ENCODE measurements at regions not wholly inside any gene's neighbourhood (a gene's known extent, or its start where the extent isn't known, plus 50 kb on each side); places are given as distances from the start of the nearest gene placed in this dataset.

DNA sequence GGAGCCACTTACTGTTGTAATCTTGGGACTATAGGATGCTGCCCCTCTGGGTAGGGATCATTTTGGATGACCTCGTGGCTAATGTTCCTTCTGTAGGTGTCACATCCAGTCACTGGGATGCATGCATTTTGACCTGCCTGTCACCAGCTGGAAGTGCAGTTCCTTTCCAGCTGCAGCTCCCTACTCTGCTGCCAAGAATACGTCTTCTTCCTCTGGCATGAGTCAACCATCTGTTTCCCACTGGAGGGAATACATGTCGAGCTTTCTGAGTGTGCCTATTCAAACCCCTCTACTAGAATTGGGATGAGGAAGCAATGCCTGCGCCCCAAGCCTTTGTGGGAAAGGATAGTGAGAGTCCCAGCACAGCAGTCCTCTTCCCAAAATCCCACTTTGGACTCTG, 415.5 kb upstream of the ADAMTS5 start:
- no peaks in the 10 kb centered on the region for H3K36me3 ChIP-seq (ENCODE audit: insufficient read depth, low read length, poor library complexity, severe bottlenecking)
- no peaks in the 10 kb centered on the region for H3K27me3 ChIP-seq (replicated peaks; ENCODE audit: insufficient read depth, low read depth, low read length, poor library complexity)
- H3K9me3 ChIP-seq (ENCODE audit: low read depth, low read length, poor library complexity, severe bottlenecking) = no peaks in the 10 kb centered on the region
- ChIA-PET CTCF (interaction anchor here (0.6 kb wide), 1 partner anchor 1362 kb away, joined by 3 read pairs; no protein-coding TSS in a partner anchor), POLR2A (ENCODE audit: low non-redundant PET) (no interaction called here)
- no peak for DNase-seq (ENCODE audit: low spot score)
- no peak overlapping the region for H3K27ac ChIP-seq (ENCODE audit: low read depth, low read length, poor library complexity, severe bottlenecking)
- TF ChIP-seq CTCF (conservative IDR thresholded peaks at IDR 0.05; ENCODE audit: low read depth, low read length) (no peak), EZH2 (IDR thresholded peaks at IDR 0.05; ENCODE audit: borderline replicate concordance, low read depth, low read length, poor library complexity, severe bottlenecking) (no peak)
- intact Hi-C loops (cut with micrococcal nuclease; ENCODE audit: unreplicated experiment) = no loop called here
- BruUV-seq (replicated peaks) = no TSS peak
- H3K4me1 ChIP-seq (ENCODE audit: insufficient read depth, low read length, poor library complexity, severe bottlenecking) = no peaks in the 10 kb centered on the region
- no peak overlapping the region for H3K4me3 ChIP-seq (ENCODE audit: low read depth, low read length, poor library complexity, severe bottlenecking)

DNA sequence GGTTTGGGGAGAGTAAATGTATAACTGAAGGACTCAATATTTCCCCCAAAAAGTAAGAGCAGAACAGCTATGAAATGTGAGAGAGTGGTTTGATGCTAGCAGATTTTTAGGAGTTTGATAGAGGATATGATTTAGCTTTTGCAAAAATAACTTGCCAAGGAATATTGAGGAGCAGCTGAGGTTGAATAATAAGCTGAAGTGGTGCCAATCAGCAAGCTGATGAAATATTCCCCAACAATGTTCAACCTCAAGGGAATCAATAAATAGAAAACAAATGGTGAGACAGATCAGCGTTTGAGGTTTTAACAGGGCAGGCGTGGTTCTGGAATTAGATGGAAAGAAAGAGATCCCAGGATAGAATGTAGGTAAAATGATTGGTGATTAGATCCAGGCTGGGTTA, 413.4 kb upstream of the ADAMTS5 start:
- ChIA-PET CTCF (no interaction called here), POLR2A (ENCODE audit: low non-redundant PET) (no interaction called here)
- H3K4me1 ChIP-seq (ENCODE audit: insufficient read depth, low read length, poor library complexity, severe bottlenecking) = no peaks in the 10 kb centered on the region
- H3K36me3 ChIP-seq (ENCODE audit: insufficient read depth, low read length, poor library complexity, severe bottlenecking) = no peaks in the 10 kb centered on the region
- TF ChIP-seq CTCF (conservative IDR thresholded peaks at IDR 0.05; ENCODE audit: low read depth, low read length) (no peak), EZH2 (IDR thresholded peaks at IDR 0.05; ENCODE audit: borderline replicate concordance, low read depth, low read length, poor library complexity, severe bottlenecking) (no peak)
- intact Hi-C loops (cut with micrococcal nuclease; ENCODE audit: unreplicated experiment) = no loop called here
- H3K27me3 ChIP-seq (replicated peaks; ENCODE audit: insufficient read depth, low read depth, low read length, poor library complexity) = no peaks in the 10 kb centered on the region
- H3K9me3 ChIP-seq (ENCODE audit: low read depth, low read length, poor library complexity, severe bottlenecking) = no peaks in the 10 kb centered on the region
- no peak overlapping the region for H3K27ac ChIP-seq (ENCODE audit: low read depth, low read length, poor library complexity, severe bottlenecking)
- no TSS peak for BruUV-seq (replicated peaks)
- no peak overlapping the region for H3K4me3 ChIP-seq (ENCODE audit: low read depth, low read length, poor library complexity, severe bottlenecking)
- no peak for DNase-seq (ENCODE audit: low spot score)

GRCh38 chr21:27379354-27379753, 412.5 kb upstream of the ADAMTS5 start:
- Histone ChIP-seq H3K27ac (ENCODE audit: low read depth, low read length, poor library complexity, severe bottlenecking) (no peak overlapping the region), H3K4me3 (ENCODE audit: low read depth, low read length, poor library complexity, severe bottlenecking) (no peak overlapping the region), H3K9me3 (ENCODE audit: low read depth, low read length, poor library complexity, severe bottlenecking) (no peaks in the 10 kb centered on the region), H3K36me3 (ENCODE audit: insufficient read depth, low read length, poor library complexity, severe bottlenecking) (no peaks in the 10 kb centered on the region), H3K27me3 (replicated peaks; ENCODE audit: insufficient read depth, low read depth, low read length, poor library complexity) (no peaks in the 10 kb centered on the region), H3K4me1 (ENCODE audit: insufficient read depth, low read length, poor library complexity, severe bottlenecking) (no peaks in the 10 kb centered on the region)
- DNase-seq (ENCODE audit: low spot score) = no peak
- intact Hi-C loops (cut with micrococcal nuclease; ENCODE audit: unreplicated experiment) = no loop called here
- ChIA-PET CTCF (no interaction called here), POLR2A (ENCODE audit: low non-redundant PET) (no interaction called here)
- no TSS peak for BruUV-seq (replicated peaks)
- TF ChIP-seq CTCF (conservative IDR thresholded peaks at IDR 0.05; ENCODE audit: low read depth, low read length) = no peak
- no peak for TF ChIP-seq EZH2 (IDR thresholded peaks at IDR 0.05; ENCODE audit: borderline replicate concordance, low read depth, low read length, poor library complexity, severe bottlenecking)

All from A673 (cell line).